PC-3 (cell line): ENCODE measurements at regions not wholly inside any gene's neighbourhood (a gene's known extent, or its start where the extent isn't known, plus 50 kb on each side); places are given as distances from the start of the nearest gene placed in this dataset.

Experiments
- EZH2 ChIP-seq: fragments of 300-600 bp; sonication (generic); IDR thresholded peaks from one replicate; pipeline ENCODE4 v1.6.1; 2017; ENCODE audit warnings: antibody characterized with exemption, mild to moderate bottlenecking, low read length; ENCODE audit not compliant: unreplicated experiment
- EZH2phosphoT487 ChIP-seq: fragments of 300-600 bp; sonication (generic); IDR thresholded peaks from 2 replicates; pipeline ENCODE4 v1.6.1; 2018; ENCODE audit warnings: mild to moderate bottlenecking, antibody characterized with exemption, low read length, borderline replicate concordance
- TF ChIP-seq, protein P1 (sequence below): fragments of 300-600 bp; sonication (generic); conservative IDR thresholded peaks from 2 replicates; pipeline ENCODE4 v1.5.1; 2017; ENCODE audit warnings: antibody characterized with exemption, low read depth, mild to moderate bottlenecking, low read length

DNA sequence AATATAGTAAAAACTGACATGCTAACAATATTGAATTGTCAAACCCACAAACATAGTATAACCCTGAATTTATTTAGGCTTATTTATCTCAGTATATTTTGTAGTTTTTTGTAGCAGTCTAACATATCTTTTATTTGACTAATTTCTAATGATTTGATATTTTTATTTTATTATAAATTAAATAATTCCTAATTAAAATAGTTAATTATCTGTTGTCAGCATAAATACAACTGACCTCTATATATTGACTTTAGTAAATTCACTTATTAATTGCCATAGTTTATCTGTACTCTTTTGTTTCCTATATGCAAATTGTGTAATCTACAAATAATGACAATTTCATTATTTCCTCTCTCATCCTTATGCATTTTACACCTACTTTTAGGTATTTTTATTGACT lies 215.1 kb upstream of the KIF2A start:
- TF ChIP-seq, protein P1, sequence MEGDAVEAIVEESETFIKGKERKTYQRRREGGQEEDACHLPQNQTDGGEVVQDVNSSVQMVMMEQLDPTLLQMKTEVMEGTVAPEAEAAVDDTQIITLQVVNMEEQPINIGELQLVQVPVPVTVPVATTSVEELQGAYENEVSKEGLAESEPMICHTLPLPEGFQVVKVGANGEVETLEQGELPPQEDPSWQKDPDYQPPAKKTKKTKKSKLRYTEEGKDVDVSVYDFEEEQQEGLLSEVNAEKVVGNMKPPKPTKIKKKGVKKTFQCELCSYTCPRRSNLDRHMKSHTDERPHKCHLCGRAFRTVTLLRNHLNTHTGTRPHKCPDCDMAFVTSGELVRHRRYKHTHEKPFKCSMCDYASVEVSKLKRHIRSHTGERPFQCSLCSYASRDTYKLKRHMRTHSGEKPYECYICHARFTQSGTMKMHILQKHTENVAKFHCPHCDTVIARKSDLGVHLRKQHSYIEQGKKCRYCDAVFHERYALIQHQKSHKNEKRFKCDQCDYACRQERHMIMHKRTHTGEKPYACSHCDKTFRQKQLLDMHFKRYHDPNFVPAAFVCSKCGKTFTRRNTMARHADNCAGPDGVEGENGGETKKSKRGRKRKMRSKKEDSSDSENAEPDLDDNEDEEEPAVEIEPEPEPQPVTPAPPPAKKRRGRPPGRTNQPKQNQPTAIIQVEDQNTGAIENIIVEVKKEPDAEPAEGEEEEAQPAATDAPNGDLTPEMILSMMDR, result no peak
- TF ChIP-seq EZH2 (no peak), EZH2phosphoT487 (no peak)
